Fibroblast of the aortic adventitia (primary cell): ENCODE measurements at regions not wholly inside any gene's neighbourhood (a gene's known extent, or its start where the extent isn't known, plus 50 kb on each side); places are given as distances from the start of the nearest gene placed in this dataset.
A peak's percentile ranks its signal among the peaks of the same experiment; 100 is the strongest.

Source experiments
- DNase-seq: peaks from one replicate; pipeline ENCODE4 v3.0.0-alpha.2; 2010; ENCODE audit warnings: low read depth
- H3K4me3 ChIP-seq: 2 replicates; pipeline ENCODE4 v1.5.1; 2011; ENCODE audit warnings: low read depth, mild to moderate bottlenecking, control low read depth, low read length, moderate library complexity
- TF ChIP-seq, protein P1 (sequence below): IDR thresholded peaks from 2 replicates; pipeline ENCODE4 v1.5.1; 2011; ENCODE audit warnings: mild to moderate bottlenecking, low read length, control low read depth, inconsistent platforms; ENCODE audit not compliant: insufficient read depth

GRCh38 chr5:71998746-71999145 lies 108.5 kb upstream of the MAP1B start:
- H3K4me3 ChIP-seq = no peak overlapping the region
- DNase-seq = no peak
- TF ChIP-seq, protein P1, sequence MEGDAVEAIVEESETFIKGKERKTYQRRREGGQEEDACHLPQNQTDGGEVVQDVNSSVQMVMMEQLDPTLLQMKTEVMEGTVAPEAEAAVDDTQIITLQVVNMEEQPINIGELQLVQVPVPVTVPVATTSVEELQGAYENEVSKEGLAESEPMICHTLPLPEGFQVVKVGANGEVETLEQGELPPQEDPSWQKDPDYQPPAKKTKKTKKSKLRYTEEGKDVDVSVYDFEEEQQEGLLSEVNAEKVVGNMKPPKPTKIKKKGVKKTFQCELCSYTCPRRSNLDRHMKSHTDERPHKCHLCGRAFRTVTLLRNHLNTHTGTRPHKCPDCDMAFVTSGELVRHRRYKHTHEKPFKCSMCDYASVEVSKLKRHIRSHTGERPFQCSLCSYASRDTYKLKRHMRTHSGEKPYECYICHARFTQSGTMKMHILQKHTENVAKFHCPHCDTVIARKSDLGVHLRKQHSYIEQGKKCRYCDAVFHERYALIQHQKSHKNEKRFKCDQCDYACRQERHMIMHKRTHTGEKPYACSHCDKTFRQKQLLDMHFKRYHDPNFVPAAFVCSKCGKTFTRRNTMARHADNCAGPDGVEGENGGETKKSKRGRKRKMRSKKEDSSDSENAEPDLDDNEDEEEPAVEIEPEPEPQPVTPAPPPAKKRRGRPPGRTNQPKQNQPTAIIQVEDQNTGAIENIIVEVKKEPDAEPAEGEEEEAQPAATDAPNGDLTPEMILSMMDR = no peak

- DNase-seq = no peak
- TF ChIP-seq, protein P1 = no peak
- no peak overlapping the region for H3K4me3 ChIP-seq
Observed at GRCh38 chr5:72000707-72001106, 106.6 kb upstream of the MAP1B start.

DNA sequence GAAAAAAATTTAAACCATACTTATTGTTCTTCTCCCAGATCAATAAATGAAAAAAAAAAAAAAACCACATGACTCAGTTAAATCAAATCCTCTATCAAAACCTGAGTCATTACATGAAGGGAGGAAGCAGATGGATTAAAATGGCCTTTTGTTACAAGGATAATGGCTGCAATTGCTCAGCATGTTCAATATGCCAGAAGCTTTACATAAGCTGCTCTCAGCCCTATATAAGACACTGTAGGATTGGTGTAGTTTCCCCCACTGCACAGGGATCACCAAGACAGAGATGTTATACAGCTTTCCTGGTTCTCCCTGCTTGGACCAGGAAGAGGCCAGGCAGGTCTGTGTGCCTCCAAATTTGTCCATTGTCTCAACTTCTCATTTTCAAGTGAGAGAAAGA lies 101.6 kb upstream of the MAP1B start:
- DNase-seq = no peak
- TF ChIP-seq, protein P1 = no peak
- no peak overlapping the region for H3K4me3 ChIP-seq

GRCh38 chr5:72006361-72006760 lies 100.9 kb upstream of the MAP1B start:
- DNase-seq = peak; percentile 23
- H3K4me3 ChIP-seq = no peak overlapping the region
- TF ChIP-seq, protein P1 = no peak

- DNase-seq = no peak
- TF ChIP-seq, protein P1 = no peak
- H3K4me3 ChIP-seq = no peak overlapping the region
Observed at GRCh38 chr5:72007336-72008111, 99.8 kb upstream of the MAP1B start.

DNA sequence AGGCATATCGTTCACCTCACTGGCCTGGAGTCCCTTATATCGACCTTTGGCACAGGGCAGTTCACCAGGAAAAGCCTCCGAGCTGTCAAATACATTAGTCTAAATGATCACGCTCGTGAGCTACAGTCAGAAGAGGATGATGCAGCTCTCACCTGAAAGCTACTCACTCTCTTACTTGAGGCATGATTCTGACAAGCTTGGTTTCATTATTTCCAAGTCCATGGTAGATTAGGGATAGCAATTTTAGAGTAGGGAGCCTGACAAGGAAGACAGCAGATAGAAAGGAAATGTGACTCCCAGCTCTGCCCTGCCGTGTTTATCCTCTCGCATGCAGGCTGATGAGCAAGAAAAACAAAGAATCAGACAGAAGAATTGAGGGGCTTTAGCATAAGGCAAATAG lies 98.0 kb upstream of the MAP1B start:
- DNase-seq = no peak
- TF ChIP-seq, protein P1 = no peak
- H3K4me3 ChIP-seq = no peak overlapping the region

GRCh38 chr5:72010430-72010829 lies 96.8 kb upstream of the MAP1B start:
- H3K4me3 ChIP-seq = no peak overlapping the region
- no peak for DNase-seq
- TF ChIP-seq, protein P1 = no peak
